A549 (cell line): ENCODE measurements at regions not wholly inside any gene's neighbourhood (a gene's known extent, or its start where the extent isn't known, plus 50 kb on each side); places are given as distances from the start of the nearest gene placed in this dataset.

Experiments used
- ATAC-seq, 2 experiments: fragments of 200-7000 bp in 1 of 2; fragments of >200 bp in 1 of 2; cut with Nextera tagmentation in 1 of 2; cut with Tn5 transposase in 1 of 2; 3 replicates each; pipeline versions ENCODE4 v1.8.0 to v1.9.1; 2018 to 2020; ENCODE audit warnings: mild to moderate bottlenecking in 1 of 2, moderate library complexity in 1 of 2
- CTCF ChIA-PET: fragments of 300-600 bp; sonication (Branson Sonifier 250); formaldehyde crosslinking; extraction: SDS; loops from one replicate; lab custom pipeline; 2021; ENCODE audit warnings: antibody characterized with exemption, inconsistent platforms; lab: Yijun Ruan, JAX
- POLR2A ChIA-PET: fragments of 350-600 bp; formaldehyde crosslinking; extraction: SDS; loops from one replicate; lab custom pipeline; 2021; ENCODE audit warnings: antibody characterized with exemption, inconsistent platforms; lab: Yijun Ruan, JAX
- DNase-seq, 2 experiments: peaks; one replicate each; pipeline versions ENCODE4 v3.0.0 to v3.0.0-alpha.2; 2011 to 2016; ENCODE audit warnings: low read depth in 1 of 2, low spot score in 1 of 2
- FAIRE-seq: peaks from 2 replicates; lab custom pipeline; 2011; peaks lifted over from hg19 to GRCh38; lab: Jason Lieb, UNC
- H3K27ac ChIP-seq, 2 experiments: fragments of >200 bp; sonication (Bioruptor Twin); formaldehyde crosslinking; 3 replicates each; pipeline ENCODE4 v1.5.1; 2016 to 2017
- H3K4me1 ChIP-seq: fragments of >200 bp; sonication (Bioruptor Twin); formaldehyde crosslinking; 3 replicates; pipeline ENCODE4 v1.6.1; 2016
- H3K4me2 ChIP-seq: fragments of >200 bp; sonication (Bioruptor Twin); formaldehyde crosslinking; 3 replicates; pipeline ENCODE4 v1.6.1; 2016
- H3K4me3 ChIP-seq: fragments of >200 bp; sonication (Bioruptor Twin); formaldehyde crosslinking; 3 replicates; pipeline ENCODE4 v1.5.1; 2016
- H3K9me3 ChIP-seq: fragments of >200 bp; sonication (Bioruptor Twin); formaldehyde crosslinking; 3 replicates; pipeline ENCODE4 v1.6.1; 2016
- ATOH8 ChIP-seq: fragments of 250-450 bp; sonication (Bioruptor Pico); IDR thresholded peaks from 2 replicates; pipeline ENCODE4 v1.5.0; 2020; ENCODE audit warnings: low read depth, mild to moderate bottlenecking, moderate library complexity
- BHLHE40 ChIP-seq: IDR thresholded peaks from 2 replicates; pipeline ENCODE4 v1.6.1; 2012; ENCODE audit warnings: low read depth, low read length, inconsistent platforms
- CBX2 ChIP-seq: fragments of 200-600 bp; sonication (generic); IDR thresholded peaks from 2 replicates; pipeline ENCODE4 v1.6.1; 2016; ENCODE audit warnings: low read depth, mild to moderate bottlenecking, borderline replicate concordance
- CBX8 ChIP-seq: fragments of 200-600 bp; sonication (generic); IDR thresholded peaks from 2 replicates; pipeline ENCODE4 v1.6.1; 2016
- CEBPB ChIP-seq, 2 experiments: fragments of >200 bp in 1 of 2; sonication (Bioruptor Twin) in 1 of 2; formaldehyde crosslinking in 1 of 2; IDR thresholded peaks; 2 replicates each; pipeline ENCODE4 v1.6.1; 2012 to 2016
- CHD2 ChIP-seq: fragments of 150-350 bp; IDR thresholded peaks from 2 replicates; pipeline ENCODE4 v1.6.1; 2014; ENCODE audit warnings: low read length; ENCODE audit not compliant: partially characterized antibody
- CHD4 ChIP-seq: fragments of 200-600 bp; sonication (generic); IDR thresholded peaks from 2 replicates; pipeline ENCODE4 v1.6.1; 2016; ENCODE audit warnings: antibody characterized with exemption, mild to moderate bottlenecking, borderline replicate concordance
- E2F6 ChIP-seq: IDR thresholded peaks from 2 replicates; pipeline ENCODE4 v1.6.1; 2012; ENCODE audit warnings: low read depth, borderline replicate concordance
- EHMT2 ChIP-seq: fragments of 200-600 bp; sonication (generic); IDR thresholded peaks from 2 replicates; pipeline ENCODE4 v1.6.1; 2016; ENCODE audit warnings: antibody characterized with exemption, low read depth, mild to moderate bottlenecking, moderate library complexity
- ESRRA ChIP-seq: fragments of 150-350 bp; IDR thresholded peaks from 2 replicates; pipeline ENCODE4 v1.6.1; 2014; ENCODE audit warnings: mild to moderate bottlenecking, low read length, borderline replicate concordance
- GATA3 ChIP-seq: IDR thresholded peaks from 2 replicates; pipeline ENCODE4 v1.6.1; 2012; ENCODE audit warnings: borderline replicate concordance
- HDAC2 ChIP-seq: fragments of 200-600 bp; sonication (generic); IDR thresholded peaks from 2 replicates; pipeline ENCODE4 v1.6.1; 2016
- HEYL ChIP-seq: fragments of 250-450 bp; sonication (Bioruptor Pico); IDR thresholded peaks from 2 replicates; pipeline ENCODE4 v1.8.0; 2021; ENCODE audit warnings: mild to moderate bottlenecking, moderate library complexity
- HMGXB4 ChIP-seq: fragments of 250-450 bp; sonication (Bioruptor Pico); IDR thresholded peaks from 2 replicates; pipeline ENCODE4 v1.5.0; 2021; ENCODE audit warnings: mild to moderate bottlenecking, moderate library complexity, borderline replicate concordance
- HOXA7 ChIP-seq: fragments of 250-450 bp; sonication (Bioruptor Pico); IDR thresholded peaks from 2 replicates; pipeline ENCODE4 v1.5.0; 2020; ENCODE audit warnings: mild to moderate bottlenecking, moderate library complexity
- HOXB5 ChIP-seq: fragments of 250-450 bp; sonication (Bioruptor Pico); IDR thresholded peaks from 2 replicates; pipeline ENCODE4 v1.5.0; 2020; ENCODE audit warnings: mild to moderate bottlenecking, moderate library complexity
- JUN ChIP-seq, 2 experiments: fragments of >200 bp; sonication (Bioruptor Twin); formaldehyde crosslinking; IDR thresholded peaks; 2 replicates in 1 of 2; 3 replicates in 1 of 2; pipeline ENCODE4 v1.6.1; 2016 to 2017
- MYC ChIP-seq: IDR thresholded peaks from 2 replicates; pipeline ENCODE4 v1.6.1; 2012; ENCODE audit warnings: mild to moderate bottlenecking, inconsistent platforms, low read length, improper control_type of control experiment, borderline replicate concordance
- NR3C1 ChIP-seq: fragments of >200 bp; sonication (Bioruptor Twin); formaldehyde crosslinking; IDR thresholded peaks from 3 replicates; pipeline ENCODE4 v1.6.1; 2017
- PHF8 ChIP-seq: fragments of 200-600 bp; sonication (generic); IDR thresholded peaks from 2 replicates; pipeline ENCODE4 v1.6.1; 2016; ENCODE audit warnings: low read depth, mild to moderate bottlenecking, antibody characterized with exemption, moderate library complexity, borderline replicate concordance
- RAD21 ChIP-seq, 2 experiments: fragments of >200 bp in 1 of 2; sonication (Bioruptor Twin) in 1 of 2; formaldehyde crosslinking in 1 of 2; IDR thresholded peaks in 1 of 2; conservative IDR thresholded peaks in 1 of 2; 2 replicates in 1 of 2; 3 replicates in 1 of 2; pipeline ENCODE4 v1.6.1; 2012 to 2018; ENCODE audit warnings: inconsistent platforms in 1 of 2
- RCOR1 ChIP-seq: fragments of 150-350 bp; IDR thresholded peaks from 2 replicates; pipeline ENCODE4 v1.6.1; 2014; ENCODE audit warnings: antibody characterized with exemption, low read length, low read depth
- RFX5 ChIP-seq: fragments of 450-650 bp; IDR thresholded peaks from 2 replicates; pipeline ENCODE4 v1.7.1; 2014; ENCODE audit warnings: antibody characterized with exemption, mild to moderate bottlenecking, moderate library complexity
- TFCP2L1 ChIP-seq: fragments of 250-450 bp; sonication (Bioruptor Pico); IDR thresholded peaks from 2 replicates; pipeline ENCODE4 v1.5.0; 2021; ENCODE audit warnings: mild to moderate bottlenecking
- ZSCAN20 ChIP-seq: fragments of 250-450 bp; sonication (Bioruptor Pico); IDR thresholded peaks from 2 replicates; pipeline ENCODE4 v1.8.0; 2022; ENCODE audit warnings: mild to moderate bottlenecking, moderate library complexity
- WGBS: methylation state at CpG from one replicate; pipeline ENCODE4 v1.1.6; 2017; ENCODE audit errors: missing lambda C conversion rate; 5-methylcytosine and 5-hydroxymethylcytosine counted together
- TF ChIP-seq, protein P1 (sequence below): fragments of >200 bp; sonication (Bioruptor Twin); formaldehyde crosslinking; IDR thresholded peaks from 3 replicates; pipeline ENCODE4 v1.5.1; 2016
- TF ChIP-seq, protein P2 (sequence below): fragments of >200 bp; sonication (Bioruptor Twin); formaldehyde crosslinking; IDR thresholded peaks from 2 replicates; pipeline ENCODE4 v1.6.1; 2016

GRCh38 chr14:65864984-65865383 lies 452.5 kb downstream of the FUT8 start:
- H3K27ac ChIP-seq, result no peak overlapping the region
- H3K4me1 ChIP-seq, result no peaks in the 10 kb centered on the region
- ChIA-PET POLR2A (no interaction called here), CTCF (no interaction called here)
- no peak overlapping the region for H3K4me2 ChIP-seq
- ATAC-seq, result no peak
- DNase-seq, result no peak
- H3K9me3 ChIP-seq, result no peaks in the 10 kb centered on the region
- FAIRE-seq, result no peak
- TF ChIP-seq, protein P1, sequence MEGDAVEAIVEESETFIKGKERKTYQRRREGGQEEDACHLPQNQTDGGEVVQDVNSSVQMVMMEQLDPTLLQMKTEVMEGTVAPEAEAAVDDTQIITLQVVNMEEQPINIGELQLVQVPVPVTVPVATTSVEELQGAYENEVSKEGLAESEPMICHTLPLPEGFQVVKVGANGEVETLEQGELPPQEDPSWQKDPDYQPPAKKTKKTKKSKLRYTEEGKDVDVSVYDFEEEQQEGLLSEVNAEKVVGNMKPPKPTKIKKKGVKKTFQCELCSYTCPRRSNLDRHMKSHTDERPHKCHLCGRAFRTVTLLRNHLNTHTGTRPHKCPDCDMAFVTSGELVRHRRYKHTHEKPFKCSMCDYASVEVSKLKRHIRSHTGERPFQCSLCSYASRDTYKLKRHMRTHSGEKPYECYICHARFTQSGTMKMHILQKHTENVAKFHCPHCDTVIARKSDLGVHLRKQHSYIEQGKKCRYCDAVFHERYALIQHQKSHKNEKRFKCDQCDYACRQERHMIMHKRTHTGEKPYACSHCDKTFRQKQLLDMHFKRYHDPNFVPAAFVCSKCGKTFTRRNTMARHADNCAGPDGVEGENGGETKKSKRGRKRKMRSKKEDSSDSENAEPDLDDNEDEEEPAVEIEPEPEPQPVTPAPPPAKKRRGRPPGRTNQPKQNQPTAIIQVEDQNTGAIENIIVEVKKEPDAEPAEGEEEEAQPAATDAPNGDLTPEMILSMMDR, result no peak
- TF ChIP-seq PHF8 (no peak), CBX8 (no peak), HMGXB4 (CRISPR knock-in tag) (no peak), CBX2 (no peak), GATA3 (no peak), ZSCAN20 (CRISPR knock-in tag) (no peak)
- 31% methylated on average over 3 of the region's 3 CpGs for WGBS
- no peak overlapping the region for H3K4me3 ChIP-seq

- Histone ChIP-seq H3K27ac (no peak overlapping the region), H3K4me1 (no peaks in the 10 kb centered on the region), H3K4me3 (no peak overlapping the region), H3K4me2 (no peak overlapping the region), H3K9me3 (no peaks in the 10 kb centered on the region)
- FAIRE-seq (no peak), DNase-seq (no peak), ATAC-seq (no peak)
- ChIA-PET POLR2A (interaction anchor here (0.6 kb wide), 1 partner anchor 800 kb away, joined by 3 read pairs; no protein-coding TSS in a partner anchor), CTCF (no interaction called here)
- TF ChIP-seq RCOR1 (no peak), JUN (IDR thresholded peaks at IDR 0.05) (no peak), NR3C1 (no peak), CHD2 (no peak), RFX5 (no peak), CHD4 (no peak), ESRRA (no peak), HDAC2 (no peak), MYC (no peak), CEBPB (IDR thresholded peaks at IDR 0.05) (no peak), HMGXB4 (CRISPR knock-in tag) (no peak), E2F6 (no peak), HOXA7 (CRISPR knock-in tag) (no peak)
- WGBS, result 35% methylated on average over 3 of the region's 3 CpGs
Observed at GRCh38 chr14:65866448-65866847, 453.9 kb downstream of the FUT8 start.

- TF ChIP-seq HEYL (CRISPR knock-in tag) (no peak), TFCP2L1 (CRISPR knock-in tag) (no peak), E2F6 (no peak), CBX8 (no peak), EHMT2 (no peak), BHLHE40 (no peak), HOXB5 (no peak), RAD21 (conservative IDR thresholded peaks at IDR 0.05 in 1 of 2, IDR thresholded peaks at IDR 0.05 in 1 of 2) (no peak), ATOH8 (CRISPR knock-in tag) (no peak), NR3C1 (no peak), MYC (no peak)
- TF ChIP-seq, protein P2, sequence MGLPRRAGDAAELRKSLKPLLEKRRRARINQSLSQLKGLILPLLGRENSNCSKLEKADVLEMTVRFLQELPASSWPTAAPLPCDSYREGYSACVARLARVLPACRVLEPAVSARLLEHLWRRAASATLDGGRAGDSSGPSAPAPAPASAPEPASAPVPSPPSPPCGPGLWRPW, result no peak
- ChIA-PET CTCF (no interaction called here), POLR2A (interaction anchor here (0.6 kb wide), 1 partner anchor 800 kb away, joined by 3 read pairs; no protein-coding TSS in a partner anchor)
- no peaks in the 10 kb centered on the region for H3K9me3 ChIP-seq
- no peak overlapping the region for H3K27ac ChIP-seq
- H3K4me1 ChIP-seq, result no peaks in the 10 kb centered on the region
- H3K4me2 ChIP-seq, result no peak overlapping the region
- DNase-seq (no peak), ATAC-seq (no peak), FAIRE-seq (no peak)
- 50% methylated on average over 4 of the region's 4 CpGs for WGBS
- no peak overlapping the region for H3K4me3 ChIP-seq
Observed at GRCh38 chr14:65866886-65867285, 454.4 kb downstream of the FUT8 start.
